Caco-2 (cell line): ENCODE measurements at regions not wholly inside any gene's neighbourhood (a gene's known extent, or its start where the extent isn't known, plus 50 kb on each side); places are given as distances from the start of the nearest gene placed in this dataset.
"Not testable (repeated sequence)": the region's sequence is repeated elsewhere in the genome, so short reads cannot be mapped to it uniquely, and the experiment has no call there.

Experiments
- BruUV-seq: library from RNA; stranded (reverse); fragments of 400-500 nt; replicated peaks from 2 replicates; lab custom pipeline; 2021; lab: Mats Ljungman, UMichigan
- CTCF ChIA-PET: fragments of 300-600 bp; sonication (Branson Sonifier 250); formaldehyde crosslinking; loops from one replicate; lab custom pipeline; 2022; ENCODE audit warnings: antibody characterized with exemption; lab: Charles Lee
- POLR2A ChIA-PET: fragments of 300-600 bp; sonication (Branson Sonifier 250); formaldehyde crosslinking; loops from one replicate; lab custom pipeline; 2022; ENCODE audit warnings: antibody characterized with exemption; lab: Charles Lee
- DNase-seq, 2 experiments: peaks; one replicate each; pipeline versions ENCODE4 v3.0.0 to v3.0.0-alpha.2; 2020 to 2022
- H3K27me3 ChIP-seq: replicated peaks from 2 replicates; pipeline ENCODE4 v1.6.0; 2011; ENCODE audit warnings: low read length; ENCODE audit not compliant: control insufficient read depth, insufficient read depth
- H3K36me3 ChIP-seq: 2 replicates; pipeline ENCODE4 v1.5.1; 2011; ENCODE audit warnings: low read length; ENCODE audit not compliant: control insufficient read depth, insufficient read depth
- H3K4me1 ChIP-seq: fragments of 250-450 bp; sonication (Bioruptor Pico); 2 replicates; pipeline ENCODE4 v1.5.1; 2020; ENCODE audit warnings: mild to moderate bottlenecking
- H3K4me3 ChIP-seq: 2 replicates; pipeline ENCODE4 v1.5.1; 2011; ENCODE audit warnings: low read depth, mild to moderate bottlenecking, control low read depth, low read length
- H3K9me3 ChIP-seq: fragments of 250-450 bp; sonication (Bioruptor Pico); 2 replicates; pipeline ENCODE4 v1.5.1; 2020; ENCODE audit warnings: mild to moderate bottlenecking, moderate library complexity
- H3K27ac Mint-ChIP-seq: one replicate; pipeline ENCODE4 v1.8.0; 2022; ENCODE audit warnings: mixed read lengths; ENCODE audit not compliant: unreplicated experiment
- H3K27me3 Mint-ChIP-seq: one replicate; pipeline ENCODE4 v1.8.0; 2022; ENCODE audit warnings: mixed read lengths; ENCODE audit not compliant: insufficient read depth, unreplicated experiment
- H3K36me3 Mint-ChIP-seq: one replicate; pipeline ENCODE4 v1.8.0; 2022; ENCODE audit warnings: mild to moderate bottlenecking, mixed read lengths; ENCODE audit not compliant: insufficient read depth, unreplicated experiment
- H3K4me1 Mint-ChIP-seq: one replicate; pipeline ENCODE4 v1.8.0; 2022; ENCODE audit warnings: low read depth, mixed read lengths; ENCODE audit not compliant: unreplicated experiment
- H3K4me3 Mint-ChIP-seq: one replicate; pipeline ENCODE4 v1.8.0; 2022; ENCODE audit warnings: mild to moderate bottlenecking, moderate library complexity, mixed read lengths; ENCODE audit not compliant: unreplicated experiment
- H3K9me3 Mint-ChIP-seq: one replicate; pipeline ENCODE4 v1.8.0; 2022; ENCODE audit warnings: mixed read lengths; ENCODE audit not compliant: unreplicated experiment
- CTCF ChIP-seq, 2 experiments: fragments of 200-600 bp in 1 of 2; IDR thresholded peaks; 1 replicate in 1 of 2; 2 replicates in 1 of 2; pipeline versions ENCODE4 v1.5.1 to v1.8.0; 2011 to 2022; ENCODE audit warnings: antibody characterized with exemption in 1 of 2, control low read depth in 1 of 2, inconsistent platforms in 1 of 2, low read depth in 1 of 2, low read length in 1 of 2, mild to moderate bottlenecking in 1 of 2, moderate library complexity in 1 of 2; ENCODE audit not compliant: insufficient read depth in 1 of 2, severe bottlenecking in 1 of 2, unreplicated experiment in 1 of 2
- intact Hi-C: fragments of 100-400 bp; cut with micrococcal nuclease; formaldehyde crosslinking; loops from one replicate; pipeline ENCODE4 v1.10.0; 2022; ENCODE audit not compliant: unreplicated experiment

- CTCF ChIA-PET = no interaction called here
- POLR2A ChIA-PET = no interaction called here
- no peak for DNase-seq
- no peak for TF ChIP-seq CTCF (IDR thresholded peaks at IDR 0.05; ENCODE audit: insufficient read depth in 1 of 2, low read depth in 1 of 2, low read length in 1 of 2, severe bottlenecking in 1 of 2, unreplicated experiment in 1 of 2)
- H3K4me1 ChIP-seq = no peaks in the 10 kb centered on the region
- no peak overlapping the region for H3K4me3 ChIP-seq
- H3K36me3 ChIP-seq = no peaks in the 10 kb centered on the region
- Mint-ChIP-seq H3K27me3 (peaks cover 6% of the 10 kb centered on the region), H3K36me3 (no peaks in the 10 kb centered on the region), H3K4me1 (no peaks in the 10 kb centered on the region), H3K27ac (no peak overlapping the region), H3K9me3 (no peaks in the 10 kb centered on the region), H3K4me3 (no peak overlapping the region)
- H3K27me3 ChIP-seq = no peaks in the 10 kb centered on the region
- no TSS peak for BruUV-seq
- intact Hi-C loops = no loop called here
- no peaks in the 10 kb centered on the region for H3K9me3 ChIP-seq
Measured at GRCh38 chr10:56178210-56178609, 182.8 kb downstream of the ZWINT start.

DNA sequence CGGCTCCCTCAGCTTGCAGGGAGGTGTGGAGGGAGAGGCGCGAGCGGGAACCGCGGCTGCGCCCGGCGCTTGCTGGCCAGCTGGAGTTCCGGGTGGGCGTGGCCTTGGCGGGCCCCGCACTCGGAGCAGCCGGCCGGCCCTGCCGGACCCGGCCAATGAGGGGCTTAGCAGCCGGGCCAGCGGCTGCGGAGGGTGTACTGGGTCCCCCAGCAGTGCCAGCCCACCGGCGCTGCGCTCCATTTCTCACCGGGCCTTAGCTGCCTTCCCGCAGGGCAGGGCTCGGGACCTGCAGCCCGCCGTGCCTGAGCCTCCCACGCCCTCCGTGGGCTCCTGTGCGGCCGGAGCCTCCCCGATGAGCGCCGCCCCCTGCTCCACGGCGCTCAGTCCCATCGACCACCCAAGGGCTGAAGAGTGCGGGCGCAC is 206.0 kb downstream of the ZWINT start:
- H3K4me1 ChIP-seq, H3K9me3 ChIP-seq, POLR2A ChIA-PET, H3K27ac Mint-ChIP-seq, BruUV-seq, DNase-seq, H3K4me3 Mint-ChIP-seq, intact Hi-C loops, H3K27me3 Mint-ChIP-seq, H3K4me1 Mint-ChIP-seq, H3K9me3 Mint-ChIP-seq, H3K4me3 ChIP-seq, CTCF ChIA-PET, H3K27me3 ChIP-seq, H3K36me3 ChIP-seq, H3K36me3 Mint-ChIP-seq: not testable (repeated sequence)

DNA sequence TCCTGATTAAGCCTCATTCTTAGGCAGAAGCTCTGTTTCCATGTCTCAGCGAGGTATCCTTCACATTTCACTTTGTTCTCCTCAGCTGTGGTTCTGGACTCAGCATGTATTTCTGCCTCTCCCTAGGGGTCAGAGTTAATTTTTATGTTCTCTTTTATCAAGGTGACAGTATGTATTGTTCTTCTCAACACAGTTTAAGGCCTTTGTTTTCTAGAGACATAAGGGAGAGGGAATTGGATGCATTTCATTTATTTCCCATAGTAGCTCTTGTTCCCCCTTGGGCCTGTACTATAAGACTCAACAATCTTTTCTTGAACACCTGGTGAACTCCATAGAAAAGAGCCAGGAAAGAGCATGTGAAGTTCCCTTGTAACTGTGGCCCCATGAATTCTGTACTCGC is 214.3 kb downstream of the ZWINT start:
- CTCF ChIA-PET = no interaction called here
- Mint-ChIP-seq H3K9me3 (peaks cover 11% of the 10 kb centered on the region), H3K4me1 (no peaks in the 10 kb centered on the region), H3K27ac (no peak overlapping the region), H3K4me3 (no peak overlapping the region), H3K36me3 (no peaks in the 10 kb centered on the region), H3K27me3 (no peaks in the 10 kb centered on the region)
- no TSS peak for BruUV-seq
- H3K4me1 ChIP-seq = no peaks in the 10 kb centered on the region
- TF ChIP-seq CTCF (IDR thresholded peaks at IDR 0.05; ENCODE audit: insufficient read depth in 1 of 2, low read depth in 1 of 2, low read length in 1 of 2, severe bottlenecking in 1 of 2, unreplicated experiment in 1 of 2) = no peak
- no peaks in the 10 kb centered on the region for H3K9me3 ChIP-seq
- DNase-seq = no peak
- intact Hi-C loops = no loop called here
- no peak overlapping the region for H3K4me3 ChIP-seq
- no peaks in the 10 kb centered on the region for H3K27me3 ChIP-seq
- POLR2A ChIA-PET = no interaction called here
- no peaks in the 10 kb centered on the region for H3K36me3 ChIP-seq
